CD4-positive, alpha-beta memory T cell (primary cell): ENCODE measurements at regions not wholly inside any gene's neighbourhood (a gene's known extent, or its start where the extent isn't known, plus 50 kb on each side); places are given as distances from the start of the nearest gene placed in this dataset.

Source experiments
- CTCF ChIA-PET: fragments of 350-600 bp; sonication (Branson Sonifier 250); formaldehyde crosslinking; loops from one replicate; lab custom pipeline; 2021; ENCODE audit warnings: inconsistent platforms; ENCODE audit not compliant: partially characterized antibody; lab: Charles Lee
- POLR2A ChIA-PET: fragments of 350-600 bp; sonication (Branson Sonifier 250); formaldehyde crosslinking; loops from one replicate; lab custom pipeline; 2021; ENCODE audit not compliant: partially characterized antibody; lab: Charles Lee
- DNase-seq, 5 donors: peaks; one replicate each; pipeline versions ENCODE4 v3.0.0 to v3.0.0-alpha.2; 2020 to 2022; ENCODE audit warnings: mixed read lengths in 1 of 5
- H3K27ac ChIP-seq: one replicate; pipeline ENCODE4 v1.7.0; 2013; ENCODE audit warnings: low read depth, low read length
- H3K27me3 ChIP-seq: 2 replicates; pipeline ENCODE4 v1.7.0; 2013; ENCODE audit warnings: mild to moderate bottlenecking, low read length, moderate library complexity; ENCODE audit not compliant: insufficient read depth
- H3K36me3 ChIP-seq: 2 replicates; pipeline ENCODE4 v1.7.0; 2013; ENCODE audit warnings: mild to moderate bottlenecking, low read length, moderate library complexity; ENCODE audit not compliant: insufficient read depth
- H3K4me1 ChIP-seq: 2 replicates; pipeline ENCODE4 v1.7.0; 2013; ENCODE audit warnings: mild to moderate bottlenecking, low read length, moderate library complexity; ENCODE audit not compliant: insufficient read depth
- H3K4me3 ChIP-seq, 2 donors: one replicate each; pipeline ENCODE4 v1.7.0; 2013; ENCODE audit warnings: low read length in 2 of 2, mild to moderate bottlenecking in 1 of 2
- H3K9me3 ChIP-seq, 2 donors: one replicate each; pipeline ENCODE4 v1.7.0; 2013; ENCODE audit warnings: low read length in 2 of 2, control low read depth in 1 of 2; ENCODE audit not compliant: control insufficient read depth in 1 of 2
- H3K27ac Mint-ChIP-seq, 7 donors: one replicate each; pipeline ENCODE4 v1.8.0; 2020 to 2021; ENCODE audit warnings: mixed read lengths in 7 of 7, mild to moderate bottlenecking in 6 of 7, inconsistent platforms in 3 of 7, moderate library complexity in 3 of 7
- H3K27me3 Mint-ChIP-seq, 2 donors: one replicate each; pipeline ENCODE4 v1.8.0; 2020 to 2021; ENCODE audit warnings: mixed read lengths in 2 of 2
- H3K36me3 Mint-ChIP-seq, 2 donors: one replicate each; pipeline ENCODE4 v1.8.0; 2020 to 2021; ENCODE audit warnings: mixed read lengths in 2 of 2, inconsistent platforms in 1 of 2, mild to moderate bottlenecking in 1 of 2
- H3K4me1 Mint-ChIP-seq, 4 donors: one replicate each; pipeline ENCODE4 v1.8.0; 2020 to 2021; ENCODE audit warnings: mixed read lengths in 4 of 4, mild to moderate bottlenecking in 1 of 4
- H3K4me3 Mint-ChIP-seq, 8 donors: one replicate each; pipeline ENCODE4 v1.8.0; 2020 to 2021; ENCODE audit warnings: mixed read lengths in 8 of 8, mild to moderate bottlenecking in 7 of 8, moderate library complexity in 6 of 8, inconsistent platforms in 3 of 8
- H3K9me3 Mint-ChIP-seq, 8 donors: one replicate each; pipeline ENCODE4 v1.8.0; 2020 to 2021; ENCODE audit warnings: mixed read lengths in 8 of 8, mild to moderate bottlenecking in 5 of 8, inconsistent platforms in 3 of 8, moderate library complexity in 1 of 8
- intact Hi-C: fragments of 100-400 bp; cut with micrococcal nuclease; formaldehyde crosslinking; loops from one replicate; pipeline ENCODE4 v1.15.1; 2023

DNA sequence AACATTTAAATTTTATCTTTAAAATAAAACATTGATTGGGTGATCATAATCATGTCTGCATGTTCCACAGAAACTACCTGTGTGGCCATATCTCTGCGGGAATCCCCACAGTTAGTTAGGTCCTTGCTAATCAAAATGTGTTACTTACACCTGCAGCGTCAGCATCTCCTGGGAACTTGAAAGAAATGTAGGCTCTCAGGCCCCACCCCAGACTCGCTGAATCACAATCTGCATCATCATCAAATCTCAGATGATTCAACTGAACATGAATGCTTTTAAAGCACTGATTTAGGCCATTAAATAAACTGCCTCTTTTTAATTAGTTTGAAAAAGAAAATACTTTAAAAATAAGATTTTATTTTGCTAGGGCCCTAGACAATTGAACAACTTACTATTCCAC, 577.8 kb downstream of the PYDC2 start:
- Histone ChIP-seq H3K27ac (no peak overlapping the region), H3K9me3 (no peaks in the 10 kb centered on the region), H3K27me3 (no peaks in the 10 kb centered on the region), H3K4me1 (no peaks in the 10 kb centered on the region), H3K4me3 (no peak overlapping the region), H3K36me3 (no peaks in the 10 kb centered on the region)
- Mint-ChIP-seq H3K4me3 (no peak overlapping the region), H3K27me3 (no peaks in the 10 kb centered on the region), H3K9me3 (peaks cover 0 to 8% (median 3%) of the 10 kb centered on the region in 8 donors), H3K36me3 (no peaks in the 10 kb centered on the region), H3K4me1 (no peaks in the 10 kb centered on the region), H3K27ac (no peak overlapping the region)
- ChIA-PET POLR2A (no interaction called here), CTCF (no interaction called here)
- no peak for DNase-seq
- intact Hi-C loops: no loop called here

DNA sequence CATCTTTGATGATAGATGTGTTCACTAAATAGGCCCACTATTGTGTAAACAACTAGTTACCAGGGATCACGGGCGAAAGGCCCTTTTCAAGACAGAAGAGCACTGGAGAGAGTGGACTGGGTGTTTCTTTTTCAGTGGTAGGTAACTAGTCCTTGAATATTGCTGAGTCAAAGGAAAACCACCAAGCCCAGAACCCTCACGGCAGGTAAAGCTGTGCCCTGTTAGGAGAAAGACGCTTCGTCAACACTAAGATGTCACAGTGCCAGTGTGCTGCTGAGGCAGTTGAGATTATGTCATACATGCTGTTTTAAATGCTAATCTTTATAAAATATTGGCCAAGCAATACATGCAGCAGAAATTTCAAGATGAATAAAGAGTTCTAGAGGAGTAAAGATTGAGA, 578.6 kb downstream of the PYDC2 start:
- no peak for DNase-seq
- intact Hi-C loops: no loop called here
- no peaks in the 10 kb centered on the region for H3K27me3 ChIP-seq
- no peaks in the 10 kb centered on the region for H3K4me1 ChIP-seq
- H3K9me3 ChIP-seq: no peaks in the 10 kb centered on the region
- Mint-ChIP-seq H3K27me3 (no peaks in the 10 kb centered on the region), H3K36me3 (no peaks in the 10 kb centered on the region), H3K27ac (no peak overlapping the region), H3K4me1 (no peaks in the 10 kb centered on the region), H3K4me3 (no peak overlapping the region), H3K9me3 (peaks cover 0 to 8% (median 4%) of the 10 kb centered on the region in 8 donors)
- ChIA-PET CTCF (no interaction called here), POLR2A (no interaction called here)
- H3K27ac ChIP-seq: no peak overlapping the region
- H3K4me3 ChIP-seq: no peak overlapping the region
- no peaks in the 10 kb centered on the region for H3K36me3 ChIP-seq

GRCh38 chr3:192040282-192041043, 579.5 kb downstream of the PYDC2 start:
- Mint-ChIP-seq H3K4me1 (no peaks in the 10 kb centered on the region), H3K4me3 (no peak overlapping the region), H3K27ac (no peak overlapping the region), H3K27me3 (no peaks in the 10 kb centered on the region), H3K9me3 (peaks cover 0 to 11% (median 7%) of the 10 kb centered on the region in 8 donors), H3K36me3 (no peaks in the 10 kb centered on the region)
- H3K36me3 ChIP-seq: no peaks in the 10 kb centered on the region
- DNase-seq: no peak
- H3K9me3 ChIP-seq: no peaks in the 10 kb centered on the region
- H3K4me3 ChIP-seq: no peak overlapping the region
- intact Hi-C loops: no loop called here
- CTCF ChIA-PET: no interaction called here
- POLR2A ChIA-PET: no interaction called here
- H3K4me1 ChIP-seq: no peaks in the 10 kb centered on the region
- H3K27ac ChIP-seq: no peak overlapping the region
- H3K27me3 ChIP-seq: no peaks in the 10 kb centered on the region

GRCh38 chr3:192042116-192042515, 581.2 kb downstream of the PYDC2 start:
- Histone ChIP-seq H3K4me3 (no peak overlapping the region), H3K9me3 (no peaks in the 10 kb centered on the region), H3K27ac (no peak overlapping the region), H3K4me1 (no peaks in the 10 kb centered on the region), H3K27me3 (no peaks in the 10 kb centered on the region), H3K36me3 (no peaks in the 10 kb centered on the region)
- CTCF ChIA-PET: no interaction called here
- POLR2A ChIA-PET: no interaction called here
- no peak overlapping the region for H3K4me3 Mint-ChIP-seq
- peaks cover 3 to 11% (median 7%) of the 10 kb centered on the region in 8 donors for H3K9me3 Mint-ChIP-seq
- no peaks in the 10 kb centered on the region for H3K36me3 Mint-ChIP-seq
- no peaks in the 10 kb centered on the region for H3K27me3 Mint-ChIP-seq
- H3K27ac Mint-ChIP-seq: no peak overlapping the region
- H3K4me1 Mint-ChIP-seq: no peaks in the 10 kb centered on the region
- DNase-seq: no peak
- intact Hi-C loops: no loop called here

GRCh38 chr3:192054881-192055280, 593.9 kb downstream of the PYDC2 start:
- CTCF ChIA-PET: no interaction called here
- POLR2A ChIA-PET: no interaction called here
- H3K27me3 Mint-ChIP-seq: no peaks in the 10 kb centered on the region

GRCh38 chr3:192055946-192056345, 595.0 kb downstream of the PYDC2 start:
- Mint-ChIP-seq H3K36me3 (no peaks in the 10 kb centered on the region), H3K4me1 (no peaks in the 10 kb centered on the region), H3K27ac (no peak overlapping the region), H3K27me3 (no peaks in the 10 kb centered on the region), H3K4me3 (no peak overlapping the region), H3K9me3 (peaks cover 0 to 5% (median 2%) of the 10 kb centered on the region in 8 donors)
- H3K27ac ChIP-seq: no peak overlapping the region
- no peak overlapping the region for H3K4me3 ChIP-seq
- no peaks in the 10 kb centered on the region for H3K36me3 ChIP-seq
- CTCF ChIA-PET: no interaction called here
- no peak for DNase-seq
- intact Hi-C loops: no loop called here
- H3K9me3 ChIP-seq: no peaks in the 10 kb centered on the region
- no peaks in the 10 kb centered on the region for H3K27me3 ChIP-seq
- POLR2A ChIA-PET: no interaction called here
- no peaks in the 10 kb centered on the region for H3K4me1 ChIP-seq

More at GRCh38 chr3:192054881-192055280, 593.9 kb downstream of the PYDC2 start:
- no peak overlapping the region for H3K27ac ChIP-seq
- H3K27me3 ChIP-seq: no peaks in the 10 kb centered on the region
- H3K4me3 ChIP-seq: no peak overlapping the region
- intact Hi-C loops: no loop called here
- no peak overlapping the region for H3K27ac Mint-ChIP-seq
- H3K9me3 ChIP-seq: no peaks in the 10 kb centered on the region
- no peaks in the 10 kb centered on the region for H3K36me3 Mint-ChIP-seq
- H3K9me3 Mint-ChIP-seq: peaks cover 0 to 5% (median 2%) of the 10 kb centered on the region in 8 donors
- no peaks in the 10 kb centered on the region for H3K4me1 ChIP-seq
- H3K4me1 Mint-ChIP-seq: no peaks in the 10 kb centered on the region
- DNase-seq: no peak
- no peak overlapping the region for H3K4me3 Mint-ChIP-seq
- no peaks in the 10 kb centered on the region for H3K36me3 ChIP-seq

DNA sequence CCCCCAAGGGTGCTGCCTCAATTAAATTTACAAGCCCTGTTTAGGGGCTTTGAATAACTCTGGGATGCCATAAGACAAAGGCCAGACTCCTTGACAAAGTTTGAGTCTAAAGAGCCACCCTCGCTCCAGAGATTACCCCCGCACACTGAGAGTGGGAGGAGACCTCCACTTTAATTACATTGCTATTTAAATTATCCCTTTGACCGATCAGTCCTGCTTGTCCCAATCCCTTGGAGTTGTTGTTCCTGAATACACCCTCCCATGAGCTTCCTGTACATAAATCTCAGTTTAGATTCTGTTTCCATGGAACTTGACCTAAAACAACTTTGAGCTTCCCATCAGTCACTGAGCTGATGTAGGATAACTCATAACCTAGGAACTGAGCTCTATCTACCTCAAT, 596.3 kb downstream of the PYDC2 start:
- Mint-ChIP-seq H3K4me1 (no peaks in the 10 kb centered on the region), H3K36me3 (no peaks in the 10 kb centered on the region), H3K27me3 (no peaks in the 10 kb centered on the region), H3K4me3 (no peak overlapping the region), H3K9me3 (peaks cover 0 to 8% (median 3%) of the 10 kb centered on the region in 8 donors), H3K27ac (no peak overlapping the region)
- peaks cover 0 to 4% of the 10 kb centered on the region in 2 donors for H3K9me3 ChIP-seq
- H3K36me3 ChIP-seq: no peaks in the 10 kb centered on the region
- H3K4me3 ChIP-seq: no peak overlapping the region
- no peaks in the 10 kb centered on the region for H3K4me1 ChIP-seq
- no peak for DNase-seq
- no peaks in the 10 kb centered on the region for H3K27me3 ChIP-seq
- ChIA-PET CTCF (no interaction called here), POLR2A (no interaction called here)
- intact Hi-C loops: no loop called here
- no peak overlapping the region for H3K27ac ChIP-seq
